ENCODE measurements at regions not wholly inside any gene's neighbourhood (a gene's known extent, or its start where the extent isn't known, plus 50 kb on each side); places are given as distances from the start of the nearest gene placed in this dataset.
A peak's percentile ranks its signal among the peaks of the same experiment; 100 is the strongest.
"Not testable (repeated sequence)": the region's sequence is repeated elsewhere in the genome, so short reads cannot be mapped to it uniquely, and the experiment has no call there.

DNA sequence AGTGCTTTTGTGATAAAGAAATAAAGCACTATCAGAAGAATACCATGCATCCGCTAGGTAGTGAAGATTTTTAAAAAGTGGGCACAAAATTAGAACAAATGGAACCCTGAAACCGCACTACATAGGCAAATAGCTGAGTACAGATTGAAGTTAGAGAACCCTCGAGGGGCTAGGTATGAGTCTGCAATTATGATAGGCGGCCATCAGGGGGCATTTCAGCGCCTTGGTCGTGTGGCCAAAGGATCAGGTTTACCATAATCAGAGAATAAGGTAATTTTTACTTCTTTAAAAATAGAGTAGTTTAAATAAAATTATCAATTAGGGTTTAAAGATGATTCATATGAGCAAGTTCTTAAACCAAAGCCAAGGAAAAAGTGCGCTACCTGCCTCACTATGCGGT lies 129.8 kb downstream of the TMX1 start:
- ChIA-PET POLR2A (no interaction called here), CTCF (interaction anchor here (0.7 to 4.0 kb wide), 6 partner anchors 10 to 411 kb away, joined by 3 to 21 read pairs (median 6); no protein-coding TSS in a partner anchor)
- peak; percentile 56 for DNase-seq (ENCODE audit: extremely low spot score)
- TF ChIP-seq, protein P1, sequence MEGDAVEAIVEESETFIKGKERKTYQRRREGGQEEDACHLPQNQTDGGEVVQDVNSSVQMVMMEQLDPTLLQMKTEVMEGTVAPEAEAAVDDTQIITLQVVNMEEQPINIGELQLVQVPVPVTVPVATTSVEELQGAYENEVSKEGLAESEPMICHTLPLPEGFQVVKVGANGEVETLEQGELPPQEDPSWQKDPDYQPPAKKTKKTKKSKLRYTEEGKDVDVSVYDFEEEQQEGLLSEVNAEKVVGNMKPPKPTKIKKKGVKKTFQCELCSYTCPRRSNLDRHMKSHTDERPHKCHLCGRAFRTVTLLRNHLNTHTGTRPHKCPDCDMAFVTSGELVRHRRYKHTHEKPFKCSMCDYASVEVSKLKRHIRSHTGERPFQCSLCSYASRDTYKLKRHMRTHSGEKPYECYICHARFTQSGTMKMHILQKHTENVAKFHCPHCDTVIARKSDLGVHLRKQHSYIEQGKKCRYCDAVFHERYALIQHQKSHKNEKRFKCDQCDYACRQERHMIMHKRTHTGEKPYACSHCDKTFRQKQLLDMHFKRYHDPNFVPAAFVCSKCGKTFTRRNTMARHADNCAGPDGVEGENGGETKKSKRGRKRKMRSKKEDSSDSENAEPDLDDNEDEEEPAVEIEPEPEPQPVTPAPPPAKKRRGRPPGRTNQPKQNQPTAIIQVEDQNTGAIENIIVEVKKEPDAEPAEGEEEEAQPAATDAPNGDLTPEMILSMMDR (IDR thresholded peaks at IDR 0.05; ENCODE audit: control extremely low read depth, extremely low read depth, low read depth, missing control alignments) = peak; percentile 45

DNA sequence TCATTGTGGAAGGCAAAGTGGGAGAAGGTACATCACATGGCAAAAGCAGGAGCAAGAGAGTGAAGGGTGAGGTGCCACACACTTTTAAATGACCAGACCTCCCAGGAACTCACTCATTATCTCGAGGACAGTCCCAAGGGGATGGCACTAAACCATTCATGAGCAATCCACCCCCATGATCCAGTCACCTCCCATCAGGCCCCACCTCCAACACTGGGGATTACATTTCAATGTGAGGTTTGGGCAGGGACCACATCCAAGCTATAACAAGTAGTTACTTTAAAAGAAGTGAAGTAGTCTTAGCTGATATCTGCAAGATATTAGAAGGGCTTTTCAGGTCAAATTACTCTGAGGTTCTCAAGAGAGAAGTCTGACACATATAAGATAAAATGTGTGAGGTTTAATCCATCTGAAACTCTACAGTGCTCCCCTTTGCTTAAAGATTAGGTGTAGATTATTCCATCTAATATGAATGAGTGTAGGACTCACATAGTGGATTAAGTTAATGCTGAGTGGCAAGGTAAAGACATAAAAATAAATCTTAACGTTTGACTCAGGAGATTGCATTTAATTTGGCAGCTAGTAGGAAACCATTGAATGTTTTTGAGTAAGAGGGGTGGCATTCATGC lies 130.8 kb downstream of the TMX1 start:
- DNase-seq (ENCODE audit: extremely low spot score) = no peak
- POLR2A ChIA-PET = no interaction called here
- TF ChIP-seq, protein P1 (IDR thresholded peaks at IDR 0.05; ENCODE audit: control extremely low read depth, extremely low read depth, low read depth, missing control alignments) = no peak
- CTCF ChIA-PET = interaction anchor here (0.7 to 4.0 kb wide), 6 partner anchors 9 to 410 kb away, joined by 3 to 21 read pairs (median 6); no protein-coding TSS in a partner anchor

DNA sequence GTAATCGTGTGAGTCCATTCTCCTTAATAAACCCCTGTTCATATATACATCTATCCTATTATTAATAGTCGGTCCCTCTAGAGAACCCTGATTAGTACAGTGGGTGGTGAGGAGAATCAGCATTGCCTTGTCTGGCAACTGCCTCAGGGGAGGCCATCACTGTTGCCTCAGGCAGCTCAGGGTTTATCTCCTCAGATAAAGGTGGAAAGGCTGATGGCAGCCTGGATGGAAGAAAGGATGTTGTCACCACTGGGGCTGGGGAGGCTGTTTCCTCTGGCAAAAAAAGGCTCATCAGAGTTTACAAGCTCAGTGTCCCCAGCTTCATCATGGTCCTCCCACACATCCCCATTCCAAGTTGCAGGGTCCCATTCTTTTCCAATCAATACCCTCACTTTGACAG lies 137.1 kb downstream of the TMX1 start:
- CTCF ChIA-PET, POLR2A ChIA-PET: not testable (repeated sequence)

DNA sequence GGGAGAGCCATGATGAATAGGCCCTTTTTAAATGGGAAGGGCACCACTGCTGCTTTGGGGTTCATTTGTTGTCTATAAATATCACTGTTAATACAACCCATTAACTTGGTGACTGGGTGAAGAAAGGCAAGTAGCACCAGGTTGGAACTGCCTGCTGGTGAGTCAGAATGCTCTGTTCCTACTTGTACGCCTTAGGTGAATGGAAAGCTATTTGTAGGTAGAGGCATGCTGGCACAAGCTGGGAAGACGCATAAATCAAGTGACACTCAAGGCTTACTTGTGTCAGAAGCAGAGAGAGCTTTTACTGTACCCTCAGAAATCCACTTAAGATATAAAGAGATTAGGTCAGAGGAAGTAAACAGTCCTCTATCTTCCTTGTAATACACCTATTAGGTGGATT lies 142.5 kb downstream of the TMX1 start:
- no peak for DNase-seq (ENCODE audit: extremely low spot score)
- TF ChIP-seq, protein P1 (IDR thresholded peaks at IDR 0.05; ENCODE audit: control extremely low read depth, extremely low read depth, low read depth, missing control alignments) = no peak
- ChIA-PET CTCF (interaction anchor here (1.8 kb wide), 1 partner anchor 12 kb away, joined by 8 read pairs; no protein-coding TSS in a partner anchor), POLR2A (no interaction called here)

More for the DNA sequence above, 137.1 kb downstream of the TMX1 start:
- DNase-seq (ENCODE audit: extremely low spot score) = not testable (repeated sequence)

DNA sequence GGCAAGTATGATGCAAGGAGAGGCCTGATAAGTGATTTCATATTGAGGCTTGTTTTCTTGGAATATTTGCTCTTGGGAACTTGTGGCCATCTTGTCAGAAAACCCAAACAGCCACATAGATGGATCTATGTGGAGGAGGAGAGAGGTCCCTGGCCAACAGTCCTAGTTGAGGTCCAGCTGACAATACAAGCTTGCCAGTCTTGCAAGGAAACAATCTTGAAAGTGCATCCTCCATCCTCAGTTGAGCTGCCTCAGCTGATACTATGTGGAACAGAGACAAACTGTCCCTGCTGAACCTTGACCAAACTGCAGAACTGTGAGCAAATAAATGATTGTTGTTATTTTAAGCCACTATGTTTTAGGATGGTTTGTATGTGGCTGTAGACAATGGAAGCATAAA lies 146.4 kb downstream of the TMX1 start:
- DNase-seq (ENCODE audit: extremely low spot score) = no peak
- ChIA-PET POLR2A (no interaction called here), CTCF (no interaction called here)
- TF ChIP-seq, protein P1 (IDR thresholded peaks at IDR 0.05; ENCODE audit: control extremely low read depth, extremely low read depth, low read depth, missing control alignments) = no peak

DNA sequence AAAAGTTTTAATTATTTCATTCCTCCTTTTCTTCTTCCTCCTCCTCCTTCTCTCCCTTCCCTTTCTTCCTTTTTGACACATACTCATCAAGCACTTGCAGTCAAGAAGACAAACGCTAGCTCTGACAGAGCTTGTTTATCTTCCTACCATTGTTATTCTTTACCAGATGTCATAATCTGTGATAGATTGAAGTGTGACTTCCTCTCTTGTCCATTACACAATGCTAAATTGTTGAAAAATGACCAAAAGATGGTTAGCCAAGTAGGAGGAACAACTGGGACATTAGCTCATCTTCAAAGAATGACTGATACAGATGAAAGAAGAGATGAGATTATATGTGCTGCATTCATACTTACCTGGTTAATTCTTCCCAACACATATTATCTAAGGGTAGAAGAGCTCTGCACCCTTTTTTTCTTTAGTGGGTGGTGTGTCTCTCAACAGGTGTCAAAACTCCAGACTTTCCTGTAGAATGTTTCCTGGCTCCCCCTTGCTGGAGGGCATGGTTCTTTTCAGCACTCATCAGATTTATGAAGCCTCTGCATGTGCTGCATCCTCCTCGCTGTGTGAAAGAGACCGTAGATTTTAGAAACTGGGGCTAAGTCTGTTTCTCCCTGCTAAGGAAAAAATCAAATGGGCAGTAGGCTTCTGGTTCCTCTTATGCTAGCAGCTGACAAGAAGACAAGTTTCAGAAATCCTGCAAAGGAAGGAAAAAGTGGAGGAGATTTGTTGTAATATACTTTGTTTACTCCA lies 147.1 kb downstream of the TMX1 start:
- TF ChIP-seq, protein P1 (IDR thresholded peaks at IDR 0.05; ENCODE audit: control extremely low read depth, extremely low read depth, low read depth, missing control alignments) = no peak
- ChIA-PET POLR2A (no interaction called here), CTCF (interaction anchor here (0.7 kb wide), 1 partner anchor 18 kb away, joined by 3 read pairs; no protein-coding TSS in a partner anchor)

DNA sequence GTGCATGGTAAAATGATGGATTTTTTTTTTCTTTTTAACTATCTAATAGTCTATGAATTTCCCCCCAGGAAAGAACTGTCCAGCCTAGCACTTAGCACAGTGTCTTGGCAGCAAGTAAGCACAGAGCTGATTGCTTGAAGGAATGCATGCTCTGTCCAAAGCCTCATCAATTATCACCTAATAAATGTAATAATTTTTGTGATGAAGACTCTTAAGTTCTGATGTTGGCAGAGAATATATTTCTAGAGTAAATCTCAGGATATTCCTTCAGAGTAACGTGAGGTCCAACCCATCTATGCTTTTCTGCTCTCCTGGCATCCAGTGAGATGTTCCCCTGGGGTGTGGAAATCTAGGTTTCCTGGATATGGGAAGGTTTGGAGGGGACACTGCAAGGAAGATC lies 152.4 kb downstream of the TMX1 start:
- TF ChIP-seq, protein P1 (IDR thresholded peaks at IDR 0.05; ENCODE audit: control extremely low read depth, extremely low read depth, low read depth, missing control alignments) = no peak
- POLR2A ChIA-PET = no interaction called here
- CTCF ChIA-PET = no interaction called here
- DNase-seq (ENCODE audit: extremely low spot score) = no peak

More for the DNA sequence above, 147.1 kb downstream of the TMX1 start:
- no peak for DNase-seq (ENCODE audit: extremely low spot score)
